ENCODE measurements at regions not wholly inside any gene's neighbourhood (a gene's known extent, or its start where the extent isn't known, plus 50 kb on each side); places are given as distances from the start of the nearest gene placed in this dataset.

- TF ChIP-seq CTCF (IDR thresholded peaks at IDR 0.05; ENCODE audit: low read depth, low read length) (no peak), POLR2A (IDR thresholded peaks at IDR 0.05; ENCODE audit: extremely low read depth, insufficient read length) (no peak)
Measured at GRCh38 chr2:10215393-10215935, 87.2 kb upstream of the HPCAL1 start.
